Neural cell (in vitro differentiated cells): ENCODE measurements at regions not wholly inside any gene's neighbourhood (a gene's known extent, or its start where the extent isn't known, plus 50 kb on each side); places are given as distances from the start of the nearest gene placed in this dataset.

ENCODE experiments used
- EP300 ChIP-seq: fragments of 450-650 bp; conservative IDR thresholded peaks from 2 replicates; pipeline ENCODE4 v1.6.1; 2014; ENCODE audit warnings: antibody characterized with exemption, mild to moderate bottlenecking, moderate library complexity; ENCODE audit not compliant: poor library complexity, severe bottlenecking
- POLR2AphosphoS5 ChIP-seq: IDR thresholded peaks from 2 replicates; pipeline ENCODE4 v1.6.1; 2012
- RAD21 ChIP-seq: fragments of 450-650 bp; conservative IDR thresholded peaks from 2 replicates; pipeline ENCODE4 v1.6.1; 2014; ENCODE audit warnings: antibody characterized with exemption, mild to moderate bottlenecking, moderate library complexity
- TAF1 ChIP-seq: IDR thresholded peaks from 2 replicates; pipeline ENCODE4 v1.6.1; 2012; ENCODE audit warnings: low read depth
- TF ChIP-seq, protein P1 (sequence below): fragments of 450-650 bp; IDR thresholded peaks from 2 replicates; pipeline ENCODE4 v1.5.1; 2014; ENCODE audit warnings: antibody characterized with exemption, mild to moderate bottlenecking, moderate library complexity; ENCODE audit not compliant: poor library complexity, severe bottlenecking

DNA sequence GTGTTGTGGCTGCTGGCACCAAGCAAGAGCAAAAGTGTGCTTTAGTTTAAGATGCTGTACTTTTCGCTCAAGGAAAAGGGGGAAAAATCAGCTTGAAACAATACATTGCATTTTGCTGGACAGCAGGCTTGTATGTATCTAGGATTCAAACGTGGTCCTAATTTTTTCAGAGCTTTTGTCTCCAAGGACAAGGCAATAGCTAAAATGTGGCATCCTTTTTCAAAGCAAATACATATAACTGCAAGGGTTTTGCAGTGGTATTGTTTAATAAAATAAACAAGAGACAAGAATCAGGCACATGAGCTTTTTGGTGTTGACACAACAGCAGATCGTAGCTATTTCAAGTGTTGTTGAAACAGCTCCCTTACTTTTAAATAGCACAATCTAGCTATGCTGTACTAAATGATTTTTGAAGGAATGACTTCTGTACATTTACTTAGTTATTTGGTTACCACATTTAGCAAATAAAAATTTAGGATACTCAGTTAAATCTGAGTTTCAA lies 137.0 kb upstream of the HEY2 start:
- TF ChIP-seq, protein P1, sequence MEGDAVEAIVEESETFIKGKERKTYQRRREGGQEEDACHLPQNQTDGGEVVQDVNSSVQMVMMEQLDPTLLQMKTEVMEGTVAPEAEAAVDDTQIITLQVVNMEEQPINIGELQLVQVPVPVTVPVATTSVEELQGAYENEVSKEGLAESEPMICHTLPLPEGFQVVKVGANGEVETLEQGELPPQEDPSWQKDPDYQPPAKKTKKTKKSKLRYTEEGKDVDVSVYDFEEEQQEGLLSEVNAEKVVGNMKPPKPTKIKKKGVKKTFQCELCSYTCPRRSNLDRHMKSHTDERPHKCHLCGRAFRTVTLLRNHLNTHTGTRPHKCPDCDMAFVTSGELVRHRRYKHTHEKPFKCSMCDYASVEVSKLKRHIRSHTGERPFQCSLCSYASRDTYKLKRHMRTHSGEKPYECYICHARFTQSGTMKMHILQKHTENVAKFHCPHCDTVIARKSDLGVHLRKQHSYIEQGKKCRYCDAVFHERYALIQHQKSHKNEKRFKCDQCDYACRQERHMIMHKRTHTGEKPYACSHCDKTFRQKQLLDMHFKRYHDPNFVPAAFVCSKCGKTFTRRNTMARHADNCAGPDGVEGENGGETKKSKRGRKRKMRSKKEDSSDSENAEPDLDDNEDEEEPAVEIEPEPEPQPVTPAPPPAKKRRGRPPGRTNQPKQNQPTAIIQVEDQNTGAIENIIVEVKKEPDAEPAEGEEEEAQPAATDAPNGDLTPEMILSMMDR: no peak
- TF ChIP-seq TAF1 (no peak), POLR2AphosphoS5 (no peak), RAD21 (no peak), EP300 (no peak)
